HG03432 (cell line): ENCODE measurements at regions not wholly inside any gene's neighbourhood (a gene's known extent, or its start where the extent isn't known, plus 50 kb on each side); places are given as distances from the start of the nearest gene placed in this dataset.
"Not testable (repeated sequence)": the region's sequence is repeated elsewhere in the genome, so short reads cannot be mapped to it uniquely, and the experiment has no call there.

Source experiments
- ATAC-seq: cut with Tn5 transposase; IDR thresholded peaks from one replicate; pipeline ENCODE4 v1.9.1; 2021; ENCODE audit warnings: mild to moderate bottlenecking, moderate library complexity; ENCODE audit not compliant: unreplicated experiment

- no peak for ATAC-seq
Observed at GRCh38 chr12:105622846-105623736, 292.6 kb downstream of the C12orf75 start.

GRCh38 chr12:105626653-105627052, 296.2 kb downstream of the C12orf75 start:
- ATAC-seq, result no peak

GRCh38 chr12:105637470-105637869, 307.0 kb downstream of the C12orf75 start:
- ATAC-seq, result no peak

- ATAC-seq, result no peak
Observed at GRCh38 chr12:105640761-105641160, 310.3 kb downstream of the C12orf75 start.

- no peak for ATAC-seq
Observed at GRCh38 chr12:105641749-105642148, 311.3 kb downstream of the C12orf75 start.

- ATAC-seq, result no peak
Observed at GRCh38 chr12:105644770-105645169, 314.3 kb downstream of the C12orf75 start.

GRCh38 chr12:105654606-105655005, 324.1 kb downstream of the C12orf75 start:
- ATAC-seq, result no peak

DNA sequence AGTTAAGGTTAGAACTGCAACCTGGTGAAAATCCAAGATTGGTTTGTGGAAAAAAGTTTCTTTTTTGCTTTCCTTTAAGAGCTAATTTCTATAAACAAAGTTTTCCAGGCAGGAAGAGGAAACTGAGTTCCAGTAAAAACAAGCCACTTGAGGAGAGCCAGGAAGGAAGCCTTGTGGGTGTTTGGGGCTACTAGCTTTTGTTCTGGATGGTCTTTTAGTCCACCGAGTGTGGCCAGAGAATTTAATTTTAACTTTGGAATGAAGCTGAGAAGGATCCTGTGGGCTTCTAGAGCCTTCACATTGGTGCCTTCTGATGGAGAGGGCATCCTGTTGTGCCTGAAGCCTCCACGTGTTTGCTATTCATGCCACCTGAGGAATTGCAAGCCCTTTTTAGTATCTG, 327.9 kb downstream of the C12orf75 start:
- ATAC-seq, result no peak

- ATAC-seq, result no peak
Observed at GRCh38 chr12:105659355-105660075, 329.0 kb downstream of the C12orf75 start.

DNA sequence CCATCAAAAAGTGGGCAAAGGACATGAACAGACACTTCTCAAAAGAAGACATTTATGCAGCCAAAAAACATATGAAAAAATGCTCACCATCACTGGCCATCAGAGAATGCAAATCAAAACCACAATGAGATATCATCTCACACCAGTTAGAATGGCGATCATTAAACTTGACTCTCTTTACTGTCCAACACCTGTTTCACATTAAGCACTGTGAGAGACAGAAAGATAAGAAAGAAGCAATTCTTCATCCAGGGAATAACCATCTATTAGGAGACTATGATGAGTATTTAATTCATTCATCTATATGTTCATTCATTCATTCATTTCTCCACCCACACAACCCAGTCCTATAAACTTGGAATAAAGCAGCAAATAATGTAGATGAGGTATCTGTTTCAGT, 334.3 kb downstream of the C12orf75 start:
- ATAC-seq, result not testable (repeated sequence)

GRCh38 chr12:105665366-105665765, 334.9 kb downstream of the C12orf75 start:
- ATAC-seq, result no peak

DNA sequence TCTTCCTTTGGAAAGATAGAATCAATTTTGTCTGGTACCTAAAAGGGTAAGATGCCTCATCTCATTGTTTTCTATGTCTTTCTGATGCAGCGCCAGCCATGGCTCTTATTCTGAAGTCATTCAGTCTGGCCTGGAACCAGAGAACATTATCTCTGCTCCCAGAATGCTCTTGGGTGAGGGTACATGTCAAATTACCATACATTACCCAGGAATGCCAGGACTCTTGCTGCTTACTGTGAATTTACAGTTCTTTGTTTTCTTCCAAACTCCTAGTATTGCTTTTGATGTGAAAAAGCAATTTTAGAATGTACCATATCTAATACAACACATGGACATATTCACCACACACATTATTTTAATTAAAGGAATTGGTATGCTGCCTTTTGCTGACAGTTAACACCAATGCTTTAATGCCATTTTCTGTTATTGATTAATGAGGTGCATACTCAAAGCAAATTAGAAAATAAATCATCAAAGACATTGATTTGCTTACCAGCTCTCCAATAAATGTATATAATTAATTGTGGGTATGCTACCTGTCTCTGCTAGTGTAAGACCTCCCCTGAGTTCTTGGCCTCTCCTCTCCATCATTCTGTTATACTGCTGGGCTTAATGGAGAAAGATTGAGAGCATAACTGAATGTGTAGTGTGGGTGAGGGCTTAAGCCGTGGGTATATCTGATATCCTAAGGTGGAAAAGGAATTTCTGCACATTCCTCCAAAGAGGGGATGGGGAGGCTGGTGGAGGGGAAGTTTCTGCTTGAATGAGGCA, 337.7 kb downstream of the C12orf75 start:
- ATAC-seq, result no peak

- ATAC-seq, result no peak
Observed at GRCh38 chr12:105670672-105671071, 340.2 kb downstream of the C12orf75 start.

DNA sequence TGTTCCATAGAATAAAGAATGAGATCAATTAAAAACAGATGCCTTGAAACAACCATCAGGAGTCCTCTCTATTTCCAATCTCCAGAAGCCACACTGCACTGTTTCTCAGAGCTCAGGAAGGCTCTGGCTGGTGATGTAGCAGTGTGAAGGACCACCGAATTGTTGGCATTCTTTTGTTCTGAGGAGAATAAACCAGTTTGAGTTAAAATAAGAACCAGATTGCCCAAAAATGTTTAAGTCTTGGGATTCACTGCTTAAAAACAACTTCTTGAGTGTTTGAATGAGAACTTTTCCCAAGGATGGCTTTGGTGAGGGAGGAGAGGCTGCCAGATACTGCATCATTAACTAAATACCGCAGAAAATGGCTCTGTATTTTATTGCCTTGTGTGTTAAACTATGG, 341.2 kb downstream of the C12orf75 start:
- no peak for ATAC-seq

- ATAC-seq, result no peak
Observed at GRCh38 chr12:105672121-105672975, 341.9 kb downstream of the C12orf75 start.

GRCh38 chr12:105674871-105675699, 344.6 kb downstream of the C12orf75 start:
- ATAC-seq, result no peak

- ATAC-seq, result no peak
Observed at GRCh38 chr12:105676694-105677093, 346.2 kb downstream of the C12orf75 start.

DNA sequence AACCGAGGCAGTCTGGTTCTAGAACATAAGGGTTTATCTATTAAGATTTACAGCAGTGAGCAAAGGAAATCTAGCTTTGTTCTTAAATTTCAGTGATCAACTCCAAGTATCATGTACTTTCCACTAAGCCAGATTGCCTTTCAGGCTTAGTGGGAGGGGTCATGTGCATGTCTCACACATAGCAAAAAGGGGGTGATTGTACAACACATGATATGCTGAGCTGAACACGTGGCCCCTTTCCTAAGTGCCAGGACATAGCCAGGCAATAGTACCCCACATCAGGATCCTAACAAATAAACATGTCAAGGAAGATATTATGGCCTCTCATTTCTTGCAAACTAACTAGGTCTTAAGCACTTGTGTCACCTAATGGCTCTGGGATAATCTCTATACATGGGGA, 347.2 kb downstream of the C12orf75 start:
- ATAC-seq, result no peak

DNA sequence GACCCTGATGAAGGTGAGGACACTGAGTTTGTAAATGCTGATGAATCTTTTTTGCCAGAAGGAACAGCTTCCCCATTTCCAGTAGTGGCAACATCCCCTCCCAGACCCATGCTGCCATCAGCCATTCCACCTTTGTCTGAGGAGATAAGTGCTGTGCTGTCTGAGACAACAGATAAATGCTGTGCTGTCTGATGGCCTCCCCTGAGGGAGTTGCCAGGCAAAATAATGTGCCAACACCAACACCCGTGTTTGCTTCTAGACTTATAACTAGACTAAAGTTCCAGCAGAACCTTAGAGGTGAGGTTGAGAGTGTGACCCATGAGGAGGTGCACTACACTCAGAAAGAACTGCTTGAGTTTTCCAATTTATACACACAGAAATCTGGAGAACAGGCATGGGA, 349.5 kb downstream of the C12orf75 start:
- no peak for ATAC-seq

DNA sequence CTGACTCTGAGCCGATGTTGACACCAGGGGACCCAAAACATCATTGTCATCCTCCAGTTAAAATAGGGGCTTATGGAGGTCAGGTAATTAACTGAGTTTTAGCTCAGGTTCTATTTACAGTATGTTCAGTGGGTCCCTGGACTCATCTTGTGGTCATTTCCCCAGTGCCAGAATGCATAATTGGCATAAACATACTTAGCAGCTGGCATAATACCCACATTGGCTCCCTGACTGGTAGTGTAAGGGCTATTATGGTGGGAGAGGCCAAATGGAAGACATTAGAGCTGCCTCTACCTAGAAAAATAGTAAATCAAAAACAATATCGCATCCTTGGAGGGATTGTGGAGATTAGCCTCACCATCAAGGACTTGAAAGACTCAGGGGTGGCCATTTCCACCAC, 350.9 kb downstream of the C12orf75 start:
- no peak for ATAC-seq
